GM13976 (cell line): ENCODE measurements at regions not wholly inside any gene's neighbourhood (a gene's known extent, or its start where the extent isn't known, plus 50 kb on each side); places are given as distances from the start of the nearest gene placed in this dataset.

Experiments
- DNase-seq: peaks from one replicate; pipeline ENCODE4 v3.0.0; 2012; ENCODE audit warnings: low spot score
- CTCF ChIP-seq: IDR thresholded peaks from 2 replicates; pipeline ENCODE4 v1.5.1; 2012; ENCODE audit warnings: borderline replicate concordance, mild to moderate bottlenecking; ENCODE audit not compliant: insufficient read depth; ENCODE audit errors: extremely low read depth, missing control alignments, control extremely low read depth
- in situ Hi-C: fragments of 300-500 bp; cut with MboI; formaldehyde crosslinking; loops from one replicate; pipeline ENCODE4 v1.12.0; 2022; ENCODE audit warnings: low sequenced_read_pairs, mixed read lengths, inconsistent platforms; ENCODE audit not compliant: unreplicated experiment

- no peak for DNase-seq
- no peak for TF ChIP-seq CTCF
- in situ Hi-C loops: no loop called here
Measured at GRCh38 chr6:54491431-54491830, 183.2 kb downstream of the TINAG start.

DNA sequence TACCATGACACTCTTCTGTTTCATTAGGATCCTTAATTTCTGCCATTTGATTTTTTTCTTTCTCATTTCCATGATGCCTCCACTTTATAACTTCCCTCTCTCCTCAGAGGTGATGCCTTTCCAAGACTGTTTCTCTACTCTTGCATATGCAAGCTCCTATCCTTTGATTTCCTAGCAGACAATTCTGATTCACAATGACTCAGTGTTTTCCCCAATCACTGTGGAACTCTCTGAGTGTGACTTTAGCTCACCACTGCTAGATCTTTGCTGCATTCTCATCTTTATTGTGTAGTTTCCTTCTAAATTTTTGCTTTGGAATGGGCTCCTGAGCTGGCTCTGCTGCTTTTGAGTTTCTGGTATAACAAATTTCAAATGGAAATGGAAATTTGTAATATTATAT lies 184.9 kb downstream of the TINAG start:
- in situ Hi-C loops: no loop called here
- no peak for DNase-seq
- no peak for TF ChIP-seq CTCF

GRCh38 chr6:54503144-54503543 lies 194.9 kb downstream of the TINAG start:
- no peak for DNase-seq
- TF ChIP-seq CTCF: no peak
- in situ Hi-C loops: no loop called here

- in situ Hi-C loops: no loop called here
- TF ChIP-seq CTCF: no peak
- no peak for DNase-seq
Measured at GRCh38 chr6:54515013-54515412, 206.8 kb downstream of the TINAG start.

GRCh38 chr6:54515713-54516112 lies 207.5 kb downstream of the TINAG start:
- DNase-seq: no peak
- TF ChIP-seq CTCF: no peak
- in situ Hi-C loops: no loop called here

GRCh38 chr6:54516321-54516720 lies 208.1 kb downstream of the TINAG start:
- in situ Hi-C loops: no loop called here
- no peak for DNase-seq
- TF ChIP-seq CTCF: no peak

DNA sequence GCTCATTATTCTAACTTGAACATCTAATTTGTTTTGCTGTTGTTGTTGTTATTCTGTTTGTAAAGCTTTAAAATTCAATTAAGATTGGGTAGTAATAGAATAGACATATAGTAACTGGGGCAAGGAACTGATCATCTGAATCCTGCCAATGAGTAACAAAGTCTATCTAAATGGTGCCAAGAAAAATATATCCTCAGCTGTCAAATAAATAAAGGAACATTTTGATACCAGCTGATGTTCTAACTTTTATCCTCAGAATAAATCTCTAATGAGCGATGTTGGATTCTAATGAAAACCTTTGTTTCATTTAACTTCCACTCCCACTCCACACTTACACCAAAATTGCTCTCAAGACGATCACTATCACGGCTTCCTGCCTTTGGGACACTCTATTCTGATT lies 210.9 kb downstream of the TINAG start:
- no peak for DNase-seq
- in situ Hi-C loops: no loop called here
- TF ChIP-seq CTCF: no peak
